ENCODE measurements at regions not wholly inside any gene's neighbourhood (a gene's known extent, or its start where the extent isn't known, plus 50 kb on each side); places are given as distances from the start of the nearest gene placed in this dataset.

DNA sequence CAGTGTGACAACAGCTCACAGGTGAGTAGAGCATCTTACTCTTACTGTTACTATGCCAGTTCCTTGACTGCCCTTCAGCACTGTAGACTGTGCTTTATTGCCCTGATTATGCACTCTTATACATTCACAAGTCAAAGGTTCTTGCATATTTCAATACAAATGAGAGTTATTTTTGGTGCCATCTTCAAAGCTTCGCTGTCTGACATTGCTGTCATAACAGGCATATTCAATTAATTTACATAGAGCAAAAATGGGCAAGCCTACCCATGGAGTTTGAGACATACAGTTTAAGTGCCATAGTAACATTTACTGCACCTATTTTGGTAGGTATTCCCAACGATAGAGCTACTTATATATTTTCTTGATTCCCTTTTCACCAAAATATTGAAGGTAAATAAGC, 107.5 kb upstream of the CNTN1 start:
- no peak for TF ChIP-seq POLR2A (IDR thresholded peaks at IDR 0.05)
- TF ChIP-seq, protein P1, sequence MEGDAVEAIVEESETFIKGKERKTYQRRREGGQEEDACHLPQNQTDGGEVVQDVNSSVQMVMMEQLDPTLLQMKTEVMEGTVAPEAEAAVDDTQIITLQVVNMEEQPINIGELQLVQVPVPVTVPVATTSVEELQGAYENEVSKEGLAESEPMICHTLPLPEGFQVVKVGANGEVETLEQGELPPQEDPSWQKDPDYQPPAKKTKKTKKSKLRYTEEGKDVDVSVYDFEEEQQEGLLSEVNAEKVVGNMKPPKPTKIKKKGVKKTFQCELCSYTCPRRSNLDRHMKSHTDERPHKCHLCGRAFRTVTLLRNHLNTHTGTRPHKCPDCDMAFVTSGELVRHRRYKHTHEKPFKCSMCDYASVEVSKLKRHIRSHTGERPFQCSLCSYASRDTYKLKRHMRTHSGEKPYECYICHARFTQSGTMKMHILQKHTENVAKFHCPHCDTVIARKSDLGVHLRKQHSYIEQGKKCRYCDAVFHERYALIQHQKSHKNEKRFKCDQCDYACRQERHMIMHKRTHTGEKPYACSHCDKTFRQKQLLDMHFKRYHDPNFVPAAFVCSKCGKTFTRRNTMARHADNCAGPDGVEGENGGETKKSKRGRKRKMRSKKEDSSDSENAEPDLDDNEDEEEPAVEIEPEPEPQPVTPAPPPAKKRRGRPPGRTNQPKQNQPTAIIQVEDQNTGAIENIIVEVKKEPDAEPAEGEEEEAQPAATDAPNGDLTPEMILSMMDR (IDR thresholded peaks at IDR 0.05) = no peak
- TF ChIP-seq POLR2AphosphoS5 (IDR thresholded peaks at IDR 0.05; ENCODE audit: insufficient read depth in 1 of 2, low read depth in 1 of 2) = no peak
